T47D (cell line): ENCODE measurements at regions not wholly inside any gene's neighbourhood (a gene's known extent, or its start where the extent isn't known, plus 50 kb on each side); places are given as distances from the start of the nearest gene placed in this dataset.
A peak's percentile ranks its signal among the peaks of the same experiment; 100 is the strongest.

ENCODE experiments used
- DNase-seq, 2 experiments: peaks; one replicate each; pipeline versions ENCODE4 v3.0.0 to v3.0.0-alpha.2; 2011 to 2012; ENCODE audit warnings: low read depth in 1 of 2, low spot score in 1 of 2
- JUND ChIP-seq: IDR thresholded peaks from 2 replicates; pipeline ENCODE4 v1.6.1; 2012; ENCODE audit warnings: low read depth
- in situ Hi-C: cut with HindIII; loops from 2 replicates; pipeline ENCODE4 v1.10.0; 2016; ENCODE audit warnings: low sequenced_read_pairs, low pct_unique_long_range_greater_than_20kb

DNA sequence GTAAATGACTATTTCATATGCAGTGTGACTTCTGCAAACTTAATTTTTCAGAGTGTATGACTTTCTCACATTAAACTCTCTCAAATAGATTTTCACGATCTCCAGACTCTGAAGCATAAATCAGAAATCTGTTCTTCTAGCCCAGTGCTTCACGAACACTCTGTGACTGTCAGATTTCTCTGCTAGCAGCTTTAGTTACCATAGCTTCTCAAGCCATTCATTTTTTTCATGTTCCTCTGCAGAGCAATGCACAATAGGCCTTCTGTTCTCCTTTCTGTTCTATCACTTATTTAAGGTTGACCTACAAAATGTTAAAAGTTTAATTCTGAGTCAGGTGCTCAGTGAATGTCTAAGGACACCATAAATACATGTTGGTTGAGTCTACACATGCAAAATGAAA, 1102.2 kb downstream of the TUSC7 start:
- TF ChIP-seq JUND, result no peak
- in situ Hi-C loops, result no loop called here
- no peak for DNase-seq

DNA sequence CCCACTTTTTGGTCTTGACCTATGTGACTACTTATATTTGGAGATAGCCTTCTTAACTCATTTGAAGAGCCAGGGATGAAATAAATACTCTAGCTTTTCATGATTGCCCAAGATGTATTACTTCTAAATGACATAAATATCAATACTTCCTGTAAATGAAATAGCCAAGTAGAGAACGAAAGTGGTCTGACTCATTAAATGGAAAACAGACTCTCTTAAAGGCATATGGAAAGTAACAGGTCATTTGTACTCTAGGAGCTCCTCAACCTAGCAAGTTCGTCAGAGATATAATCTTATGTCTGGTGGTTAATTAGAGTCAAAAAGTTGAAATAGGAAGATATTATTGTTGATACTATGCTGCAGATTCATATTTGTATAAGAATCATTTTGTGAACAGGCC, 1105.4 kb downstream of the TUSC7 start:
- in situ Hi-C loops, result no loop called here
- no peak for TF ChIP-seq JUND

DNA sequence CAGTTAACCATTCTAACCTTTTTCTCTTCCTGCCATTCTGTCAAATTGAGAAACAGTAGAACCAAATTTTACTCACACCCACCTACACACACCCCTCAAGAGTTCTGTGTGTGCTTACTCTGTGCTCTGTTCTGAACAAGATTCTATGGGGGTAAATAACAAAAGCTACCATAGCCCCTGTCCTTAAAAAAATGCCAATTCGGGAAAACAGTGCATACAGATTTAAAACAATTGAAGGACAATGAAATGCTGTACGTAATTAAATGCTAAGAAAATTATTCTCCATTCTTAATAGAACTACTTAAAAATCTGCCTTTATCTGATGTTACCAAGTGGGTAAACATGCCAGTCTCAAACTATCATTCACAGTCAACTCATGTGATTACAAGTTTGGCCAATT, 1107.5 kb downstream of the TUSC7 start:
- TF ChIP-seq JUND, result no peak
- in situ Hi-C loops, result no loop called here
- no peak for DNase-seq

More for the DNA sequence above, 1105.4 kb downstream of the TUSC7 start:
- DNase-seq, result no peak

DNA sequence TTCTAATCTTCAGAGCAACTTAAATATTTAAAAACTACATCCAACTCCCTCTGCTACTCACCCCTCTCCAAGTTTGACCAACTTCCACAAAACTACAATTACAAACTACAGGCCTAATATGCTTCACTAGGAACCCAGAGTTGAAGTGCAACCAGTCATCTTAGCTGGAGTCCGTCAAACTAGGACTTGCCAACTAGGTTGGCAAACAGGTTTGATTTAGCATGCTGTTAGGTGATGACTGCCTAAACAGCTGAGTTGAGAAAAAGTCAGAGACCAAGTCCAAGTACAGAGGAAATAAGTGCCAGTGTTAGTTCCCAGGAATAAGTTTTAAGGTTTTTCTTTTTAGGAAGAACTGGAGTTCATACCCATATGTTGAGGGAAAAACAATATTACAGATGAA, 1109.0 kb downstream of the TUSC7 start:
- no peak for TF ChIP-seq JUND
- DNase-seq, result peak in 1 of 2 experiments; percentile 41
- in situ Hi-C loops, result no loop called here

DNA sequence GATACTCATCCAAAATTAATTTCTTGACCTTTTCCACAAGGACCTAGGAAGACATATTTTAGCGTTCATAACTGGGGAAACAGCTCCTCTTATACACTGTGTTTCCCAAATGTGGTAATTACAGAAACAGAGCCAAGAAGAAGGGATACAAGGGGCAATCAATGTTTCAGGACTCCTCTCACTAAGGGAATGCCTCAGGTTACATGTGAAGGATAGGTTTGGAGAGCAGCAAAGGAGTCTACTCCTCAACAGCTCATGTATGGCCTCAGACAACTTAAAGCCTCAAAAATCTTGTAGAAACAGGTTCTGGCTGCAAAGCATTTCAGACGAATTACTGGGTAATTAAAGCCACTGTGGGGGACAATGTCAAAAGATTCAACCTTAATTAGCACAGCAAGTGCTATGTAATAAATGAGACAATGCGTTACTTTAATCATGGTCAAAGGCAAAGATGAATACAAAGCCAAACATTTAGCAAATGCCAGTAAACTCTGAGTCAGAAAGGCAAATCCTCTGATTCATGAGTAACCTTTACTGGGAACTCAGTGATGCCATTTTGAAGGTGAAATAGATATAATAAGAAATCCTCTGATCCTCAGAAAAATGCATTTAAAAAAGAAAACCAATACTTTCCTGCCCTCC, 1111.2 kb downstream of the TUSC7 start:
- DNase-seq, result no peak
- no peak for TF ChIP-seq JUND
- in situ Hi-C loops, result no loop called here

DNA sequence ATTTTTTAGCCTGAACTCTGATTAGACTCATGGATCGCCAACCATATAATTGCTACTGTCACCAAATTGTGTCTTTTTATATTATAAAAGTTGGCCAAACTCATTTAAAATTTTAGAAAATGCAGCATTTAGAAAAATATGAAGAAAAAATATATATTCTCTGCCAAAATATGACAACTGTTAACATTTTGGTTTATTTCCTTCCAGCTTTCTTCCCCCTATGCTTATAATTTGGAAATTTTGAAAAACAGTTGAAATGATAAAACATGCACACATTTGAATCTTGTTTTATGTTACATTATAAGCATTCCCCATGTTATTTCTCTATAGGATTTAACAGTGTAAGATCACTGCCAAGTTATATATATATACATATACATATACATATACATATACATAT, 1112.8 kb downstream of the TUSC7 start:
- in situ Hi-C loops, result no loop called here
- no peak for TF ChIP-seq JUND
- no peak for DNase-seq

DNA sequence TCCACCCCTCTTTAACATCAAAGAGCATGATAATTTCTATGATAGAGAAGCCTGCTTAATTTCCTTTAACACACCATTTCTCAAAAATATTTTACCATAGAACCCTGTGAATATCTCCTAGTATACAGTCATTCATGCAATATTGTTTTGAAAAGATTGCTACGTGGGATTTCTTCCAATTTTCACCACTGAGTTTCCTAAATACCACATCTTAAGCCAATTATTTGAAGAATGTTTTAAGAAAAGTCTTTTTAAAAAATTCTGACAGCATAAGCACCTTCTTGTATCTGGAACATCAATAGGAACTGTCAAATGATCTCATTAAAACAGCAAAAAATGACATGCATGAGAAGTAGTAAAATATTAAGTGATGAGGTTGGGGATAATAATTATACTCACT, 1126.7 kb downstream of the TUSC7 start:
- no peak for TF ChIP-seq JUND
- in situ Hi-C loops, result no loop called here
- DNase-seq, result no peak

DNA sequence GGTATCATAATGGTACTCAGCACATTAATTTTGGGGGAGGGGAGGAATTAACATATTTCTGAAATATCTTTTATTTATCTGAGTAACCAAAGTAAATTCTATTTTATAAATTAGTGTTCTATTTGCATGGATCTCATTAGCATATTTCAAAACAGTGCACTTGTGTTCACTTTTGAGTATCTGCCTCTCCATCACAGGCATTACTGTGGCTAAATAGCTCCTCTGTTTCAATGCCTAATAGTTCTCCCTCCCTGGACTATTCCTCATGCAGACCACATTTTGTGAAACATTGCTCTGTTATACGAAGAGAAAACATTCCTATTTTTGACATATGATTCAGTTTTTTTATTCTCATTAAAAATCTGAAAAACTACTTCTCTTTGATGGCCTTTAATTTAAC, 1127.8 kb downstream of the TUSC7 start:
- in situ Hi-C loops, result no loop called here
- no peak for DNase-seq
- TF ChIP-seq JUND, result no peak

DNA sequence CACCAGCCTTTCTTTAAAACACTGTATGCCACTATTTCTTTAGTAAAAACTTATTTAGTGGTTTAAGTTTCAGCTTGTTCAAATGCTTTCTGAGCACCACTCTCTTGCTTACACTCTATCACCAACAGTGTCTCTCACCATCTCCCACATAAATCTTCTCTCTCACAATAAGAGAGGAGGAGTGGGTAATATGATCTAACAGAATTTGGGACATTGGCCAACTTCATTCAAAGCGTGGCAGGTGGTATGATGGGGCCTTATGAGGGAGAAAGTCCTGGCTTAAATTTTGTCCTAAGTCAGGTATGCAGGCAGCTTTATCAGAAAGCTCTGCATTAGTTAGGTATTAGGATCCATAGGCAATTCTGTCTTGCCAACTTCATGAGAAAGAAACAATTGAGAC, 1132.5 kb downstream of the TUSC7 start:
- TF ChIP-seq JUND, result no peak
- DNase-seq, result no peak
- in situ Hi-C loops, result no loop called here

DNA sequence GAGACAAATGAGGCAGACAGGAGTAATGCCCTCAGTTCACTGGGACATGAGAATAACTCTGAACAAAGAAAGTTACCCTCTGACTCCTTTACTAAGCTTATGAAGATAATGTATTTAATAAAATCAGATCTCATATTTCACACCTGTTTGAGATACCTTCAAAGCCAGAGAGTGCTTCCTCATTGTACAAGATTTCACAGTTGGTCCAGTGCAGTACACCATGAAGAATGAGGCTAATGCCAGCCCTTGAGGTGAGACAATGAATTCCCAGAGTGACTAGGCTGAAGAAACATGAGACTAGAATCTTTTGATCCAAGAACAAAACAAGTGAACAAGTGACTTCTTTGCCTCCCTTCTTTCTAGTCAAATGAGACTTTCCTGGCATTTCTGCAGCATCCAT, 1133.8 kb downstream of the TUSC7 start:
- in situ Hi-C loops, result no loop called here
- no peak for TF ChIP-seq JUND
- DNase-seq, result no peak

DNA sequence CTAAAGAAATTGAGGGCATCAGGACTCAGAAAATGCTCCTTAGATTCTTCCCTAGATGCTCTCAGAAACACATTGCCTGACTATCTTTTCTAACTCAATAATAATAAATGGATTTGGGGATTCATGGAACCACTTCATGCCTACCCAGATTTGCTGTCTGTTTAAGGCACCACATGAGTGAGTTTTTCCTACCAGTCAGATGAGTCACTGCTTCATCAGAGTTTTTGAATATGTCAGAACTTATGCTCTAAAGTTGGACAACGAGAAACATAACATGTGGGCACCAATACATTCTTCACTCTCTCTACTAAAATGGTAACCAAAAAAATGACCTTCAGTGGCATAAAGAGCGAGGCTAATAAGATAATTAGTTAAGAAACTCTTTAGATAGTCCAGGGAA, 1135.1 kb downstream of the TUSC7 start:
- DNase-seq, result no peak
- in situ Hi-C loops, result no loop called here
- TF ChIP-seq JUND, result no peak

DNA sequence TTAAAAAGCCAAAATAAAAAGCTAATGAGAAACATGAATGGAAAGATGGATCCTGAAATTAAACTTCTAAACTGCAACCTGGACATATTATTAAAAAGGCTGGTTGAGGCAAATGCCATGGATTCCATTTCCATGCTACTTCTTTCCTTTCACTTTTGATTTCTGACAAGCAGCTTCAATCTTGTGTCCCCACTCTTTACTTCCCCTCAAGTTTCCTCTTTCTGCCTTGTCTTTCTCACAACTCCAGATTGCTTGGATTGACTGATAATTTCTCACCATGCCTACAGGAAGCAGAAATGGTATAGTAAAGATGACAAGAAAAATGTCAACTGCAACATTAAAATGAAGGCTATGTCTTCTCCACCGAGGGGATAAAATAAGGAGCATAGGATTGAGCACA, 1136.7 kb downstream of the TUSC7 start:
- DNase-seq, result no peak
- no peak for TF ChIP-seq JUND
- in situ Hi-C loops, result no loop called here

DNA sequence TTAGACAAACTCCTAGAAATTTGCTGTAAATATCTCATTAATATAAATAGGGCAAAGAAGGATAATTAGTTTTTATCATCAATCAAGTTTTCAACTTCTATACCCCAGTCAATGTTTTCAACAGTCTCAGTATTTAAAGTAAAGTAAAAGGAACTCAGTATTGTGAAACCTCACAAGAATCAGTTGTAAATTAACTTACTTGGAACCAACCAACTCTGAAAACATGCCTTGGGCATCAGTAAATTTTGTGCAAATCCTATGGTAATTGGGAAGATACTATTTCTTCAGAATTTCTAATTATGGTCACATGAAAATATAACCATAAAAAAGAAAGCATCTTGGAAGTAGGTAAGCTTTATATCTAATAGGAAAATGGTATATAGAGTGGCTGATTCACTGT, 1139.0 kb downstream of the TUSC7 start:
- TF ChIP-seq JUND, result no peak
- in situ Hi-C loops, result no loop called here

DNA sequence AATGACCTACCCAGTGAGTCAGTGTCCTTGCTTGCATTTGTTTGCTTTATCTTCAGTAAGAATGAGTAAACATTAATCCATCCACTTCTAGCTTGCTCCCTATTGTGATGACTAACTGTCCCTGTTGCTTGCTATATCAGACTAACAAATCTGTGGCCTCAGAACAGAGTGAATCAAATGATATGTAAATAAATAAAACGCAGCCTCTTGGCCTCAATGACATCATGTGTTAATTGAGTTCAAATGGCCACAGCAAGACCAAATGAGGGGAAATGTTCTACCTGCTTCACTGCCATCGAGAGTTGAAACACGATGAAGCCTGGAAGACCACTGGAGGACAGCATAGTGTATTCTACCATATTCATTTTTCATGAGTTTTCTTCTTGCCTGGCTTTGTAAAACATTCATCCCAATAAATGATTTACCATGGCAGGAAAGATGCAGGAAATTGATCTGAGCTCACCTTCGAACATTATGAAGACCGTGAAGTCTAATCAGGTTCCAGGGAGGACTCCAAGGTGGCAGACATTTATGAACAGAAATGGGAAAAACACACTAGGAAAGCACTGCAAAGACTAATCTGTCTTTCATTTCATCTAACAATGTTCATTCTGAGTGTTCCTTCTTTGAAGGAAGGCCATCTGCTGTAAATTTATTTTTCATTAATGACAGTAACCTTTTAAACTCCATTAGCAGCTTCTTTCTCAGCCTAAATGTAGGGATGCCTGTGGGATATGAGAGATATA, 1144.5 kb downstream of the TUSC7 start:
- in situ Hi-C loops, result no loop called here
- no peak for TF ChIP-seq JUND
- DNase-seq, result no peak

More for the DNA sequence above, 1139.0 kb downstream of the TUSC7 start:
- no peak for DNase-seq
